DND-41 (cell line): ENCODE measurements at regions not wholly inside any gene's neighbourhood (a gene's known extent, or its start where the extent isn't known, plus 50 kb on each side); places are given as distances from the start of the nearest gene placed in this dataset.

Source experiments
- ATAC-seq: fragments of 200-7000 bp; cut with Tn5 transposase; 3 replicates; pipeline ENCODE4 v1.9.1; 2021; ENCODE audit warnings: low read depth; ENCODE audit not compliant: insufficient read depth
- DNase-seq: peaks from one replicate; pipeline ENCODE4 v3.0.0-alpha.2; 2020
- H2AFZ ChIP-seq: 2 replicates; pipeline ENCODE4 v1.6.0; 2012; ENCODE audit warnings: low read depth, low read length
- H3K27ac ChIP-seq: 2 replicates; pipeline ENCODE4 v1.5.1; 2012; ENCODE audit warnings: low read length, inconsistent platforms
- H3K27me3 ChIP-seq: fragments of 200-600 bp; sonication (generic); 2 replicates; pipeline ENCODE4 v1.6.0; 2012; ENCODE audit warnings: low read length, mild to moderate bottlenecking, inconsistent platforms; ENCODE audit not compliant: insufficient read depth, poor library complexity
- H3K36me3 ChIP-seq: 2 replicates; pipeline ENCODE4 v1.5.1; 2012; ENCODE audit warnings: low read length, inconsistent platforms; ENCODE audit not compliant: insufficient read depth
- H3K4me1 ChIP-seq: 2 replicates; pipeline ENCODE4 v1.5.1; 2012; ENCODE audit warnings: mild to moderate bottlenecking, low read length; ENCODE audit not compliant: insufficient read depth
- H3K4me2 ChIP-seq: 2 replicates; pipeline ENCODE4 v1.6.0; 2012; ENCODE audit warnings: mild to moderate bottlenecking, moderate library complexity, low read length, inconsistent platforms; ENCODE audit not compliant: insufficient read depth
- H3K4me3 ChIP-seq, 2 experiments: fragments of 200-600 bp in 1 of 2; shearing (Covaris generic) in 1 of 2; 2 replicates each; pipeline ENCODE4 v1.5.1; 2012 to 2016; ENCODE audit warnings: inconsistent platforms in 2 of 2, low read length in 2 of 2, mild to moderate bottlenecking in 2 of 2, low read depth in 1 of 2, moderate library complexity in 1 of 2
- H3K79me2 ChIP-seq: 2 replicates; pipeline ENCODE4 v1.6.0; 2012; ENCODE audit warnings: low read length, inconsistent platforms; ENCODE audit not compliant: insufficient read depth
- H3K9ac ChIP-seq: 2 replicates; pipeline ENCODE4 v1.6.0; 2012; ENCODE audit warnings: low read depth, mild to moderate bottlenecking, inconsistent platforms, low read length, moderate library complexity
- H3K9me3 ChIP-seq: 2 replicates; pipeline ENCODE4 v1.5.1; 2012; ENCODE audit warnings: low read length, moderate library complexity, mild to moderate bottlenecking, inconsistent platforms; ENCODE audit not compliant: insufficient read depth, severe bottlenecking
- H4K20me1 ChIP-seq: 2 replicates; pipeline ENCODE4 v1.6.0; 2012; ENCODE audit warnings: low read length; ENCODE audit not compliant: insufficient read depth
- EZH2 ChIP-seq: IDR thresholded peaks from 3 replicates; pipeline ENCODE4 v1.6.1; 2012; ENCODE audit warnings: borderline replicate concordance, low read depth, mild to moderate bottlenecking, moderate library complexity, low read length, inconsistent platforms; ENCODE audit not compliant: severe bottlenecking
- TF ChIP-seq, protein P1 (sequence below): IDR thresholded peaks from 2 replicates; pipeline ENCODE4 v1.5.1; 2012; ENCODE audit warnings: borderline replicate concordance, low read length, moderate library complexity, mild to moderate bottlenecking; ENCODE audit not compliant: poor library complexity, severe bottlenecking; ENCODE audit errors: extremely low read depth

- no peak overlapping the region for H2AFZ ChIP-seq
- no peak overlapping the region for H3K27ac ChIP-seq
- DNase-seq (no peak), ATAC-seq (no peak)
- no peak overlapping the region for H3K4me3 ChIP-seq
- H3K79me2 ChIP-seq: no peaks in the 10 kb centered on the region
- H3K9me3 ChIP-seq: no peaks in the 10 kb centered on the region
- no peak overlapping the region for H3K9ac ChIP-seq
- no peak overlapping the region for H3K4me2 ChIP-seq
- H3K4me1 ChIP-seq: no peaks in the 10 kb centered on the region
- no peaks in the 10 kb centered on the region for H3K36me3 ChIP-seq
- TF ChIP-seq EZH2: no peak
- TF ChIP-seq, protein P1, sequence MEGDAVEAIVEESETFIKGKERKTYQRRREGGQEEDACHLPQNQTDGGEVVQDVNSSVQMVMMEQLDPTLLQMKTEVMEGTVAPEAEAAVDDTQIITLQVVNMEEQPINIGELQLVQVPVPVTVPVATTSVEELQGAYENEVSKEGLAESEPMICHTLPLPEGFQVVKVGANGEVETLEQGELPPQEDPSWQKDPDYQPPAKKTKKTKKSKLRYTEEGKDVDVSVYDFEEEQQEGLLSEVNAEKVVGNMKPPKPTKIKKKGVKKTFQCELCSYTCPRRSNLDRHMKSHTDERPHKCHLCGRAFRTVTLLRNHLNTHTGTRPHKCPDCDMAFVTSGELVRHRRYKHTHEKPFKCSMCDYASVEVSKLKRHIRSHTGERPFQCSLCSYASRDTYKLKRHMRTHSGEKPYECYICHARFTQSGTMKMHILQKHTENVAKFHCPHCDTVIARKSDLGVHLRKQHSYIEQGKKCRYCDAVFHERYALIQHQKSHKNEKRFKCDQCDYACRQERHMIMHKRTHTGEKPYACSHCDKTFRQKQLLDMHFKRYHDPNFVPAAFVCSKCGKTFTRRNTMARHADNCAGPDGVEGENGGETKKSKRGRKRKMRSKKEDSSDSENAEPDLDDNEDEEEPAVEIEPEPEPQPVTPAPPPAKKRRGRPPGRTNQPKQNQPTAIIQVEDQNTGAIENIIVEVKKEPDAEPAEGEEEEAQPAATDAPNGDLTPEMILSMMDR: no peak
- no peaks in the 10 kb centered on the region for H3K27me3 ChIP-seq
- no peaks in the 10 kb centered on the region for H4K20me1 ChIP-seq
Measured at GRCh38 chr11:112828421-112828820, 132.8 kb upstream of the NCAM1 start.

DNA sequence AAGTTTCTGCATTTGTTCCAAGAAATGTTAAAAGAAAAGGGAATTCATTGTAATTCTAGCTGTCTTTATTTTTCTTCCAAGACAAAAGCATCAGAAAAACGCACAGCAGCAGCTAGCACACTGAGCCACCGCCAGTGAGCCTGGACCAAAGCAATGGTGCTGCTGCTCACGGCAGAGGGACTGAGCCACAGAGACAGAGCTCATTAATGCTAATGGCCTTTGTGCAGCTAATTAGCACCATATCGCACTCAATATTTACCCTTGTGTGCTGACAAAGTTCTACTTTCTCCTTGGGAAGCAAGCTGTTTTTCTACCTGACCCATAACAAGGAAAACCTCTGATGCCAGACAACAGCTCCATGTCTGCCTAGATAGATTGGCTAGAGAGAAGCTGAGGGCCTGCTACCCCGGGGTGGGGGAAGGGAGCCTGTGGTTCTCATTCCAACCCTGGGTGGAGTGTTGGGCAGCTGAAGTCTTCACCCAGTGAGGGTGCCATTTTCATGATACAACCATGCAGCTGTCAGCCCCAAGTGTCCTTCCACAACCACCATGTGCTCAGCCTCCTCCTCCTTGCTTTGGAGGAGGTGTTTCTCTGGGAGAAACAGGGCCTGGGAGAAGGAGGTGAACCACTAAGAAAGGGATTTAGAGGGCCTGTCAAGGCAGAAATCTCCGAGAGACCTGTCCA, 131.1 kb upstream of the NCAM1 start:
- H3K27me3 ChIP-seq: no peaks in the 10 kb centered on the region

GRCh38 chr11:112831041-112831440, 130.2 kb upstream of the NCAM1 start:
- H2AFZ ChIP-seq: no peak overlapping the region
- H3K4me1 ChIP-seq: no peaks in the 10 kb centered on the region
- DNase-seq (no peak), ATAC-seq (no peak)
- H3K36me3 ChIP-seq: no peaks in the 10 kb centered on the region
- no peak overlapping the region for H3K4me2 ChIP-seq
- no peak overlapping the region for H3K9ac ChIP-seq
- no peak overlapping the region for H3K4me3 ChIP-seq
- no peaks in the 10 kb centered on the region for H4K20me1 ChIP-seq
- no peaks in the 10 kb centered on the region for H3K27me3 ChIP-seq
- TF ChIP-seq, protein P1: no peak
- TF ChIP-seq EZH2: no peak
- no peak overlapping the region for H3K27ac ChIP-seq
- H3K79me2 ChIP-seq: no peaks in the 10 kb centered on the region
- no peaks in the 10 kb centered on the region for H3K9me3 ChIP-seq

More for the DNA sequence above, 131.1 kb upstream of the NCAM1 start:
- H3K4me1 ChIP-seq: no peaks in the 10 kb centered on the region
- DNase-seq (no peak), ATAC-seq (no peak)
- no peaks in the 10 kb centered on the region for H3K36me3 ChIP-seq
- no peak overlapping the region for H2AFZ ChIP-seq
- TF ChIP-seq, protein P1: no peak
- TF ChIP-seq EZH2: no peak
- no peaks in the 10 kb centered on the region for H3K79me2 ChIP-seq
- no peak overlapping the region for H3K9ac ChIP-seq
- H3K4me3 ChIP-seq: no peak overlapping the region
- no peaks in the 10 kb centered on the region for H3K9me3 ChIP-seq
- no peak overlapping the region for H3K4me2 ChIP-seq
- no peak overlapping the region for H3K27ac ChIP-seq
- no peaks in the 10 kb centered on the region for H4K20me1 ChIP-seq
